Tibial nerve (tissue), 3 donors: ENCODE measurements at regions not wholly inside any gene's neighbourhood (a gene's known extent, or its start where the extent isn't known, plus 50 kb on each side); places are given as distances from the start of the nearest gene placed in this dataset.

Experiments used
- POLR2A ChIP-seq, 2 donors: fragments of 450-650 bp; IDR thresholded peaks; one replicate each; pipeline ENCODE4 v1.6.1; 2017; ENCODE audit warnings: antibody characterized with exemption in 2 of 2, mild to moderate bottlenecking in 2 of 2, moderate library complexity in 2 of 2
- TF ChIP-seq, protein P1 (sequence below), 5 experiments: fragments of 200-600 bp in 3 of 5; fragments of 450-650 bp in 2 of 5; sonication (generic) in 3 of 5; IDR thresholded peaks; one replicate each; pipeline ENCODE4 v1.5.1; 2016 to 2019; ENCODE audit warnings: antibody characterized with exemption in 5 of 5, mild to moderate bottlenecking in 3 of 5, moderate library complexity in 2 of 5

DNA sequence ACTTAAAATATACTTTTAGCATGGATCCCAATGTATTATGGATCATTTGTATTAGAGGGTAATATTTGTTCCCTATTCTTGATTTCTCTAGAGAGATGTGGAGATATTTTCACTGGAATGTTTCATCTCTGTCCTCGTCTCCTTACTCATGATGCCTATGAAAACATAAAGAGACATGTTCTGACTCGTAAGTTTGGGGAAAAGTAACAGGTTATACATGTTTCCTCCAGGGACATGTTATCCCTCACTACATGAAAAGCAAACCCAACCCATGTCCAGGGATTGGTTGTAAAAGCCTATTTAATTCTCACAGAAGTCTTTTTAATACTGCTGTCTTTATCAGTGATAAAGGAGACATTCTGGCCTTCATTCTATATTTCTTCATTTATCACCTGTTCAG is 621.4 kb downstream of the GABRG1 start:
- TF ChIP-seq, protein P1, sequence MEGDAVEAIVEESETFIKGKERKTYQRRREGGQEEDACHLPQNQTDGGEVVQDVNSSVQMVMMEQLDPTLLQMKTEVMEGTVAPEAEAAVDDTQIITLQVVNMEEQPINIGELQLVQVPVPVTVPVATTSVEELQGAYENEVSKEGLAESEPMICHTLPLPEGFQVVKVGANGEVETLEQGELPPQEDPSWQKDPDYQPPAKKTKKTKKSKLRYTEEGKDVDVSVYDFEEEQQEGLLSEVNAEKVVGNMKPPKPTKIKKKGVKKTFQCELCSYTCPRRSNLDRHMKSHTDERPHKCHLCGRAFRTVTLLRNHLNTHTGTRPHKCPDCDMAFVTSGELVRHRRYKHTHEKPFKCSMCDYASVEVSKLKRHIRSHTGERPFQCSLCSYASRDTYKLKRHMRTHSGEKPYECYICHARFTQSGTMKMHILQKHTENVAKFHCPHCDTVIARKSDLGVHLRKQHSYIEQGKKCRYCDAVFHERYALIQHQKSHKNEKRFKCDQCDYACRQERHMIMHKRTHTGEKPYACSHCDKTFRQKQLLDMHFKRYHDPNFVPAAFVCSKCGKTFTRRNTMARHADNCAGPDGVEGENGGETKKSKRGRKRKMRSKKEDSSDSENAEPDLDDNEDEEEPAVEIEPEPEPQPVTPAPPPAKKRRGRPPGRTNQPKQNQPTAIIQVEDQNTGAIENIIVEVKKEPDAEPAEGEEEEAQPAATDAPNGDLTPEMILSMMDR (IDR thresholded peaks at IDR 0.05): no peak
- TF ChIP-seq POLR2A (IDR thresholded peaks at IDR 0.05): no peak
